Colon (tissue), 2 donors: ENCODE measurements at regions not wholly inside any gene's neighbourhood (a gene's known extent, or its start where the extent isn't known, plus 50 kb on each side); places are given as distances from the start of the nearest gene placed in this dataset.
"Not testable (repeated sequence)": the region's sequence is repeated elsewhere in the genome, so short reads cannot be mapped to it uniquely, and the experiment has no call there.

Experiments
- FAIRE-seq: peaks from 2 replicates; lab custom pipeline; 2012; peaks lifted over from hg19 to GRCh38; lab: Jason Lieb, UNC
- donor health status: control.
- donor health status: control.

- no peak for FAIRE-seq
Measured at GRCh38 chr5:43926923-43927322, 323.9 kb downstream of the NNT start.

- peak; percentile 31 for FAIRE-seq
Measured at GRCh38 chr5:43920422-43920821, 317.4 kb downstream of the NNT start.

GRCh38 chr5:43917925-43918324 lies 314.9 kb downstream of the NNT start:
- FAIRE-seq, result no peak

- FAIRE-seq, result no peak
Measured at GRCh38 chr5:43903129-43903528, 300.1 kb downstream of the NNT start.

- FAIRE-seq, result no peak
Measured at GRCh38 chr5:43900974-43901373, 298.0 kb downstream of the NNT start.

GRCh38 chr5:43895876-43896275 lies 292.9 kb downstream of the NNT start:
- FAIRE-seq, result no peak

- no peak for FAIRE-seq
Measured at GRCh38 chr5:43893951-43894684, 291.1 kb downstream of the NNT start.

GRCh38 chr5:43891112-43891511 lies 288.1 kb downstream of the NNT start:
- FAIRE-seq, result no peak

- no peak for FAIRE-seq
Measured at GRCh38 chr5:43889233-43889632, 286.3 kb downstream of the NNT start.

- no peak for FAIRE-seq
Measured at GRCh38 chr5:43875741-43876140, 272.8 kb downstream of the NNT start.

GRCh38 chr5:43874772-43875171 lies 271.8 kb downstream of the NNT start:
- no peak for FAIRE-seq

- FAIRE-seq, result no peak
Measured at GRCh38 chr5:43873791-43874190, 270.8 kb downstream of the NNT start.

- no peak for FAIRE-seq
Measured at GRCh38 chr5:43859309-43859708, 256.3 kb downstream of the NNT start.

- FAIRE-seq, result no peak
Measured at GRCh38 chr5:43855452-43855851, 252.5 kb downstream of the NNT start.

- FAIRE-seq, result no peak
Measured at GRCh38 chr5:43854697-43855292, 251.8 kb downstream of the NNT start.

GRCh38 chr5:43852279-43852678 lies 249.3 kb downstream of the NNT start:
- FAIRE-seq, result no peak

GRCh38 chr5:43851741-43852140 lies 248.8 kb downstream of the NNT start:
- FAIRE-seq, result no peak

GRCh38 chr5:43840424-43841125 lies 237.6 kb downstream of the NNT start:
- no peak for FAIRE-seq

GRCh38 chr5:43839218-43839617 lies 236.2 kb downstream of the NNT start:
- FAIRE-seq, result no peak

GRCh38 chr5:43837996-43838395 lies 235.0 kb downstream of the NNT start:
- FAIRE-seq, result no peak

GRCh38 chr5:43837091-43837490 lies 234.1 kb downstream of the NNT start:
- FAIRE-seq, result no peak

- no peak for FAIRE-seq
Measured at GRCh38 chr5:43833961-43834360, 231.0 kb downstream of the NNT start.

GRCh38 chr5:43824325-43824964 lies 221.5 kb downstream of the NNT start:
- not testable (repeated sequence) for FAIRE-seq
